MCF 10A (cell line): ENCODE measurements at regions not wholly inside any gene's neighbourhood (a gene's known extent, or its start where the extent isn't known, plus 50 kb on each side); places are given as distances from the start of the nearest gene placed in this dataset.

Experiments used
- BruUV-seq: library from RNA; stranded (reverse); fragments of 400-500 nt; replicated peaks from 2 replicates; lab custom pipeline; 2021; lab: Mats Ljungman, UMichigan
- CTCF ChIA-PET: fragments of 300-600 bp; sonication (Branson Sonifier 250); formaldehyde crosslinking; extraction: SDS; loops from one replicate; lab custom pipeline; 2021; ENCODE audit warnings: antibody characterized with exemption, inconsistent platforms; lab: Yijun Ruan, JAX
- POLR2A ChIA-PET: fragments of 300-600, 350-650 bp; sonication (Branson Sonifier 250); formaldehyde crosslinking; extraction: SDS; loops from one replicate; lab custom pipeline; 2020; ENCODE audit warnings: antibody characterized with exemption, inconsistent platforms; lab: Yijun Ruan, JAX
- DNase-seq: peaks from one replicate; pipeline ENCODE4 v3.0.0-alpha.2; 2018; ENCODE audit not compliant: unreplicated experiment
- H3K27ac Mint-ChIP-seq: one replicate; pipeline ENCODE4 v1.8.0; 2022; ENCODE audit warnings: mild to moderate bottlenecking, low read depth, mixed read lengths; ENCODE audit not compliant: unreplicated experiment
- H3K27me3 Mint-ChIP-seq: one replicate; pipeline ENCODE4 v1.8.0; 2022; ENCODE audit warnings: mixed read lengths; ENCODE audit not compliant: insufficient read depth, unreplicated experiment
- H3K36me3 Mint-ChIP-seq: one replicate; pipeline ENCODE4 v1.8.0; 2022; ENCODE audit warnings: mild to moderate bottlenecking, moderate library complexity, mixed read lengths; ENCODE audit not compliant: insufficient read depth, unreplicated experiment
- H3K4me1 Mint-ChIP-seq: one replicate; pipeline ENCODE4 v1.8.0; 2022; ENCODE audit warnings: mixed read lengths; ENCODE audit not compliant: insufficient read depth, unreplicated experiment
- H3K4me3 Mint-ChIP-seq: one replicate; pipeline ENCODE4 v1.8.0; 2022; ENCODE audit warnings: mild to moderate bottlenecking, moderate library complexity, mixed read lengths; ENCODE audit not compliant: unreplicated experiment
- H3K9me3 Mint-ChIP-seq: one replicate; pipeline ENCODE4 v1.8.0; 2022; ENCODE audit warnings: mixed read lengths; ENCODE audit not compliant: unreplicated experiment
- intact Hi-C: fragments of 100-400 bp; cut with micrococcal nuclease; formaldehyde crosslinking; loops from 2 replicates; pipeline ENCODE4 v1.14.1; 2022
- TF ChIP-seq, protein P1 (sequence below): fragments of 200-600 bp; IDR thresholded peaks from one replicate; pipeline ENCODE4 v1.8.0; 2022; ENCODE audit warnings: antibody characterized with exemption, mild to moderate bottlenecking; ENCODE audit not compliant: unreplicated experiment

DNA sequence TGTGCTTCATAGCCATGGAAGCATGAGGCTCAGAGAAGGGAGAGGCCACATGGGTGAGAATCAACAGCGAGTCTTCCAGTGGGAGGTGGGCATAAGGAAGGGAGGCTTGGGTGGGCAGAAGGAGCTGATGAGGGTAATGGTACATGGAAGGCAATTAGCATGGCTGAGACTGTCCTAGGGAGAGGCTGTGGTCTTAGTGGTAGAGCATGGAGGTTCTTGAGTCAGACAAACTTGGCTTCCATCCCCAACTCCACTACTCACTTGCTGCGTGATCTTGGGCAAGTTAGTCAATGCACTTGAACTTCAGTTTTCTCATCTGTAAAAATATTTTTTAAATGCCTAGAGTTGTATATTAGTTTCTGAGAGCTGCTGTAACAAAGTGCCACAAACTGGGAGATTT is 227.2 kb upstream of the E2F8 start:
- Mint-ChIP-seq H3K27me3 (peaks cover 72% of the 10 kb centered on the region), H3K9me3 (no peaks in the 10 kb centered on the region), H3K4me3 (no peak overlapping the region), H3K36me3 (no peaks in the 10 kb centered on the region), H3K27ac (no peak overlapping the region), H3K4me1 (no peaks in the 10 kb centered on the region)
- DNase-seq = no peak
- TF ChIP-seq, protein P1, sequence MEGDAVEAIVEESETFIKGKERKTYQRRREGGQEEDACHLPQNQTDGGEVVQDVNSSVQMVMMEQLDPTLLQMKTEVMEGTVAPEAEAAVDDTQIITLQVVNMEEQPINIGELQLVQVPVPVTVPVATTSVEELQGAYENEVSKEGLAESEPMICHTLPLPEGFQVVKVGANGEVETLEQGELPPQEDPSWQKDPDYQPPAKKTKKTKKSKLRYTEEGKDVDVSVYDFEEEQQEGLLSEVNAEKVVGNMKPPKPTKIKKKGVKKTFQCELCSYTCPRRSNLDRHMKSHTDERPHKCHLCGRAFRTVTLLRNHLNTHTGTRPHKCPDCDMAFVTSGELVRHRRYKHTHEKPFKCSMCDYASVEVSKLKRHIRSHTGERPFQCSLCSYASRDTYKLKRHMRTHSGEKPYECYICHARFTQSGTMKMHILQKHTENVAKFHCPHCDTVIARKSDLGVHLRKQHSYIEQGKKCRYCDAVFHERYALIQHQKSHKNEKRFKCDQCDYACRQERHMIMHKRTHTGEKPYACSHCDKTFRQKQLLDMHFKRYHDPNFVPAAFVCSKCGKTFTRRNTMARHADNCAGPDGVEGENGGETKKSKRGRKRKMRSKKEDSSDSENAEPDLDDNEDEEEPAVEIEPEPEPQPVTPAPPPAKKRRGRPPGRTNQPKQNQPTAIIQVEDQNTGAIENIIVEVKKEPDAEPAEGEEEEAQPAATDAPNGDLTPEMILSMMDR = no peak
- intact Hi-C loops = no loop called here
- POLR2A ChIA-PET = no interaction called here
- CTCF ChIA-PET = interaction anchor here (0.6 kb wide), 1 partner anchor 15 kb away, joined by 3 read pairs; no protein-coding TSS in a partner anchor
- BruUV-seq = no TSS peak

DNA sequence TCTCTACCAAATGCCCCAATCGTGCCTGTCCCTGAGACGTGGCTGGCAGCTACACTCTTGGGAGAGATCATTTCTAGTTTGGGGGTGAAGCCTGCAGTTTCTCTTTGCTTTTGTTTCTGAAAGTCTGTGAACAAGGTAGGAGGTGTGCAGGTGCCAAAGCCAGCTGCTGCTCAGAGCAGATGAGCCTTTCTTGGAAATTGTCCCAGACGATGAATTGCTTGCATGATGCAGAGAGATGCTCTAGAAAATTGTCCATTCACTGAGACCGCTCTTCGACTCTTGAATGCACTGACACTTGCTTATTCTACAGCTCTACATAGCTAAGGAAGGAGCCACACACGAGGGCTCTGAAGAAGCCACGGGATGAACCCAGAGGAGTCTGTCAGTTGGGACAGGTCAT is 225.6 kb upstream of the E2F8 start:
- TF ChIP-seq, protein P1 = no peak
- Mint-ChIP-seq H3K36me3 (no peaks in the 10 kb centered on the region), H3K4me3 (no peak overlapping the region), H3K27me3 (peaks cover 57% of the 10 kb centered on the region), H3K9me3 (no peaks in the 10 kb centered on the region), H3K4me1 (no peaks in the 10 kb centered on the region), H3K27ac (no peak overlapping the region)
- intact Hi-C loops = no loop called here
- no peak for DNase-seq
- POLR2A ChIA-PET = no interaction called here
- CTCF ChIA-PET = interaction anchor here (1.0 kb wide), 1 partner anchor 12 kb away, joined by 4 read pairs; no protein-coding TSS in a partner anchor
- BruUV-seq = no TSS peak

DNA sequence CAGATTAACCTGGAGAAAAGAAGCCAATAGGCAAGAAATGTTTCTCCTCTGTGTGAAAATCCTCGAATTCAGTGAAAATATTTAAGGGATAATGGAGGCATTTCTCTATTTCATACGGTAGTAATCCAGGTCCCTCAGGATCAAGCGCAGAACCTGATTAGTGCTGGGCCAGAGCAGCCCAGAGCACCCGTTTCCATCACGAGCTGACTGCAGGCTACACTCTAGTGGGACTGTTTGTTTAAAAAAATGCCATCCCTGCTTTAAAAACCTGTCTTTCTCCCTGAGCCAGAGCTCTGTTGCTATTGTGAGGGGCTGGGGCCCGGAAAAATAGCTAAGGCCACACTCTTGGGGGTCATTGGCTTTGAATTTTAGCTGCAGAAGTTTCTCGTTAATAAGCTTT is 223.2 kb upstream of the E2F8 start:
- no peak overlapping the region for H3K27ac Mint-ChIP-seq
- CTCF ChIA-PET = interaction anchor here (0.7 kb wide), 1 partner anchor 36 kb away, joined by 3 read pairs; no protein-coding TSS in a partner anchor
- no peaks in the 10 kb centered on the region for H3K9me3 Mint-ChIP-seq
- BruUV-seq = no TSS peak
- POLR2A ChIA-PET = no interaction called here
- peaks cover 45% of the 10 kb centered on the region for H3K27me3 Mint-ChIP-seq
- H3K4me1 Mint-ChIP-seq = no peaks in the 10 kb centered on the region
- no peak overlapping the region for H3K4me3 Mint-ChIP-seq
- intact Hi-C loops = no loop called here
- TF ChIP-seq, protein P1 = no peak
- no peak for DNase-seq
- H3K36me3 Mint-ChIP-seq = no peaks in the 10 kb centered on the region

GRCh38 chr11:19460718-19461405 is 220.1 kb upstream of the E2F8 start:
- ChIA-PET POLR2A (no interaction called here), CTCF (interaction anchor here (1.2 kb wide), 1 partner anchor 29 kb away, joined by 3 read pairs; no protein-coding TSS in a partner anchor)
- intact Hi-C loops = no loop called here
- Mint-ChIP-seq H3K36me3 (no peaks in the 10 kb centered on the region), H3K9me3 (no peaks in the 10 kb centered on the region), H3K27me3 (peaks cover 33% of the 10 kb centered on the region), H3K4me1 (no peaks in the 10 kb centered on the region), H3K27ac (no peak overlapping the region), H3K4me3 (no peak overlapping the region)
- no peak for DNase-seq
- BruUV-seq = no TSS peak
- TF ChIP-seq, protein P1 = no peak
